ENCODE measurements at regions not wholly inside any gene's neighbourhood (a gene's known extent, or its start where the extent isn't known, plus 50 kb on each side); places are given as distances from the start of the nearest gene placed in this dataset.

DNA sequence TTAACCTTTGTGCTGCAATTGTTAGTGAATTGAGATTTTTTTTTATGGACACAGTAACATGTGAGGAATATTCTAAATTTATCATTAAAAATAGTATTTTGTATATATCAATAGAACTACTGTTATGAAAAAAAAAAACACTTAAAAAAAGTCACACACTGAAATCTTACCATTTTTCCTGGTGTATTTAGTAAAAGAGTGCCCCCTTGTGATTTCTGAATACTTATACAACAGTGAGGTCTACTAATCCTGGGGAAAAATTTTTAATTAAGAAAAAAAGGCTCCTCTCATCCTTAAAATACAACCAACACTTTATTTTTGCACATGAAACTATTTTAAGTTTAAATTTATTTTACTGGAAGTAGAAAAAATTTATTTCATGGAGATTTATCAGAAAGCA is 56.4 kb upstream of the SPOCK3 start:
- in situ Hi-C loops (cut with HindIII; ENCODE audit: low pct_unique_long_range_greater_than_20kb, low sequenced_read_pairs): no loop called here
- no peak for DNase-seq (ENCODE audit: low read depth)

DNA sequence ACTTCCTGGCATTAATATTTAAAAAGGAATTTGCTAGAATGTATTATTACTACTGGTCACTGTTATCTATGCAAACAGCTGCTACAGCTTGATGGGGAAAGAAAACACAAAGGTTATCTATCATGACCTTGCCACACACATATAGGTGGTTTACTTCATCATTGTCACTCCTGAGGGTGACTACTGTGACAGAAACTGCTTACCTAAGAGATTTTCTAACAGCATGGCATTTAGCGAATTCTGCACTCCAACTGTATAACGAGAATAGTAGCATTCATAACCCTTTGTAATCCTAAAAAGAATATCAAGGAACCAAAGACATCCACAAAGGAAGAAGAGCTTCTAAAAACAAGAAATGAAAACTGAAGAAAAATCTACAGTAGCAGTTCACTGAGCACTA is 74.6 kb upstream of the SPOCK3 start:
- DNase-seq (ENCODE audit: low read depth): no peak
- in situ Hi-C loops (cut with HindIII; ENCODE audit: low pct_unique_long_range_greater_than_20kb, low sequenced_read_pairs): no loop called here

DNA sequence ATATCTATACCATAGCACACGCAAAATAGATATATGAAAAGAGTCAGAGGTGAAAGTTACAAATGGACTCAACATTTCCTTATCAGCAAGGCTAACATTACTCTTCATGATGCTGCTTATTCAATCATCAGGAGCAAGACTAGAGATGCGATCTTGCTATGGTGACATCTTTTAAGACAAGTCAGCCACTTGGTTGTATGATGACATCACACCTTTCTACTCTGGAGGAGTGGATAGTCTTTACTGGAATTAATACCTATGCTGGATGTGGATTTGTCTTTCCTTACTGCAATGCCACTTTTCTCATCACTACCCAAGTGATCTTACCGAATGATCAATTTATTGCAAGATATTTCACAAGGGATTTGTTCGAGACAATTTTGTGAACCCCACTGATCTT is 87.0 kb upstream of the SPOCK3 start:
- in situ Hi-C loops (cut with HindIII; ENCODE audit: low pct_unique_long_range_greater_than_20kb, low sequenced_read_pairs): no loop called here
- no peak for DNase-seq (ENCODE audit: low read depth)

DNA sequence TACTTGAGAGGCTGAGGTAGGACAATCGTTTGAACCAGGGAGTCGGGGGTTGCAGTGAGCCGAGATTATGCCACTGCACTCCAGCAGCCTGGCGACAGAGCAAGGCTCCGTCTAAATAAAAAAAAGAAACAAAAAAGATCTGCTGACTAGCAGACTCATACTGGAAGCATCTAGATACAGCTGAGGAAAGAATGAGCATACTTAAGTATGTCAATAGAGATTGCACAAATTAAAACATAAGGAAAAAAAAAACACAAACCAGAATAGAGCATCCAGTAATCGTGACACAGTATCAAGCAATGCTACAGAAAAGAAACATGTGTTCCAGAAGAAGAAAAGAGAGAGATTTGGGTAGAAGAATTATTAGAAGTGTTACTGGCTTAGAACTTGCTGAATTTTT is 105.5 kb upstream of the SPOCK3 start:
- DNase-seq (ENCODE audit: low read depth): no peak
- in situ Hi-C loops (cut with HindIII; ENCODE audit: low pct_unique_long_range_greater_than_20kb, low sequenced_read_pairs): no loop called here

DNA sequence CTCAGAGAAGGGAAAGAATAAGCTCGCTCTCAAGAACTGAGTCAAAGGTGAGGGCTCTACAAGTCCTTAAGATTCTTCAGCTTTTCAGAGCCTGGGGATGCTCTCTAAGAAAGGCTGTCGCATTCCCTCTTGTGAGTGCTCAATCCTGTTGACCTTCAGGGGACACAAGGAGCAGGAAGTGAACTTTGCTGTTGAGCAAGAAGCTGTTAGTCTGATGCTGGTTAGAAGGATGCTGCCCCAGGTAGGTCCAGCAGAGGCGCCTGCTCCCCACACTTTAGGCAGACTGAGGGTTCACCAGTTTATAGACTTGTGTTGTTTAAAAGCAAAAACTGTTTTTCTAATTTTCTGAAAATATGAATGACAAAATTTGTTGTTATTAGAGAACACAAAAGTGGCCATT is 125.4 kb upstream of the SPOCK3 start:
- no peak for DNase-seq (ENCODE audit: low read depth)
- in situ Hi-C loops (cut with HindIII; ENCODE audit: low pct_unique_long_range_greater_than_20kb, low sequenced_read_pairs): no loop called here

DNA sequence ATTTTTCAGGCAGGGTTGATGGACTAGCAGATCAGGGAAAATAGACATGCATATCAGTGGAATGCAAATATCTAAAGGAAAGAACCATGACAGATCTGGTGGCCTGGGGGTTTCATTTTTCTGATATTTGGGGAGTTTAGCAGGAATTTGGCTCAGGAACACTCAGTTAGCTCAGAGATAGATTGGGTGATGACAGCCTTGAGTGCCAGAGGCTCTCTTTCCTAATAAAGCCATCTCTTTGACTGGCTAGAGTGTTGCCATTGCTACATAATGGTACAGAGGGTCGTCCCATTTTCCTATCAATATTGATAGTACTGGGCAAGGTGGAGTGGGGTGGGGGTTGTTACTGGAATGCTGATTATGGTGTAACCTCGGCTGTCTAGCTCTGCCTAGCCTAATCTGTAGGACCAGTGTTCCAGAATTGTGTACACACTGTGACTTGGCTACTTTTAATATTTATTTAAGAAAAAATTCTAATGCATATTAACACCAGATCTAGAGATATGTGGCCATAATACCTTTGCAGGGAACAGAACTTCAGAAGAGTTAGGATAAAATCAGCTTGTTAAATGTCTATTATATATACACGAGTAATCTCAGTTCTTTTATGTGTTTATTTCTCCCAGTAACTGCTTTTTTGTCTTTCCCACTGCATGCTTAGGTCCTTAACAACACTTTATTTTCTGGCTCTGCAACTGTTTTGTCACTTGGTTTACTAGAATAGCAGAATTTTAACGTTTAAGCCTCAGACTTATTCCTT is 145.0 kb upstream of the SPOCK3 start:
- in situ Hi-C loops (cut with HindIII; ENCODE audit: low pct_unique_long_range_greater_than_20kb, low sequenced_read_pairs): no loop called here
- no peak for DNase-seq (ENCODE audit: low read depth)

DNA sequence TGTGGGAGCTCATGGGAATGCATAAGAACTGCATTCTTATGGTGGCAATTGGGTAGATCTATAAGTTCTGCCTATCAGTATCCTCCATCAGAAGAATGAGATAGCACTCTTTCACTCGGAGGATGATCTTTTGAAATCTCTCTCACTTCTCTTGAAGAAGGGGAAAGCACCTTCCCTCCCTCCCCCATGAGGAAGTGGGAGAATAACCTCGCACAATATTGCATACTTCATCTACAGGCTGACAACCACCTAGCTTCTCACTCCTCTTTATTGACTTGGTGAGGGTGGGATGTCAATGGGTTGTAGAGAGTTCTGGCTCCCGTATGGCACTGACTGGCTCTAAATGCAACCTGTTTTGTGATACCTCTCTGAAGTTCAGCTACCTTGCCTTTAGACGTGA is 146.7 kb upstream of the SPOCK3 start:
- DNase-seq (ENCODE audit: low read depth): no peak
- in situ Hi-C loops (cut with HindIII; ENCODE audit: low pct_unique_long_range_greater_than_20kb, low sequenced_read_pairs): no loop called here

DNA sequence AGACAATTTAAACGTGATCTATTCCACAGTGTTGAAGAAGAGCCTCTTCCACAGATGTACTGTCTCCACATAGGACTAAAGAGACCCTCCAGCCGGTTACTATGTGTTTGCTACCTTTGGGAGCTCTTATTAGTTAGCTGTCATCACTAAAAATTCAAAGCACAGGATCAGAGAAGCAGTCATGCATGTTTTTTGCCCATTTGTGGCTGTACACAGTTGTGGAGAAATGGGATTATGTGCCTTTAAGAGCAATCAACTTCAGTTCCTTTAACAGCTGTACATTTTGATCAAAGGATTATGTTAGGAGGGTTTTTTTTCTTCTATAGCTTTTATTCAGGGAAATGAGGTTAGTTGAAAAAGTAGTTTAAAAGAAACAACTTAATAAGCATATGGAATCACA is 149.0 kb upstream of the SPOCK3 start:
- in situ Hi-C loops (cut with HindIII; ENCODE audit: low pct_unique_long_range_greater_than_20kb, low sequenced_read_pairs): no loop called here
- DNase-seq (ENCODE audit: low read depth): no peak

DNA sequence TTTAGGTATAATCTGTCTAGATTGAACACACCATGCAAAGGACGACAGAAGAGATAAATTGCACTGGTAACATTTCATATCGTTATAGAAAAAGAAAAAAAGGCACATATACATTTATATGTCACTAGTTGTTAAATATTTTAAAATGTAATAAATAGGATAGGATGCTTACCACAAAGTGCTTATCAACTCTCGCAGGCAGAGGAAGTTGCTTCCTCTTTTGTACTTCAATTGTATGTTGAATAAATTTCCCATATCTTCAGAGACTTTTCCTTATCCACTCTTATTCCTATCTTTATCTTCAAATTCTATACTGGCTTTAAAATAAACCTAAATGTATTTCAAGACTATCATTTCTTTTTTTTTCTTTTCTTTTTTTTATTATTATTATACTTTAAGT is 163.3 kb upstream of the SPOCK3 start:
- in situ Hi-C loops (cut with HindIII; ENCODE audit: low pct_unique_long_range_greater_than_20kb, low sequenced_read_pairs): no loop called here
- no peak for DNase-seq (ENCODE audit: low read depth)

DNA sequence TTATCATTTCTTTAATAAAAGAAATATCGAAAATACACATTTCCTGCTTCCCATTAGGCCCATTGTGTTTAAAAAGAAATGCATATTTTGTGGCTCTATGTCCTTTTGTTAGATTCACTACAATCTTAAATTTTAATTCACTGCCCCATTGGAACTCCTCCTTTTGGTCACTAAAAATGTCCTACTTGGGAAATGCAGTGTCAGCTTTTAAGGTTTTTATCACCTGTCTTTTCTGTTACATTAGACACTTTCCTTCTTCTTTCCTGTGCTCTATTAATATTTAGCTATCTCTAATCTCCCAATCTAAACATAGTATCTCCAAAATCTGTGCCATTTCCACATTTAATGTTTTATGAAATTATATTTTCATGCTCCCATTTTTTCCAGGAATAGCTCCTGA is 164.9 kb upstream of the SPOCK3 start:
- in situ Hi-C loops (cut with HindIII; ENCODE audit: low pct_unique_long_range_greater_than_20kb, low sequenced_read_pairs): no loop called here
- no peak for DNase-seq (ENCODE audit: low read depth)

DNA sequence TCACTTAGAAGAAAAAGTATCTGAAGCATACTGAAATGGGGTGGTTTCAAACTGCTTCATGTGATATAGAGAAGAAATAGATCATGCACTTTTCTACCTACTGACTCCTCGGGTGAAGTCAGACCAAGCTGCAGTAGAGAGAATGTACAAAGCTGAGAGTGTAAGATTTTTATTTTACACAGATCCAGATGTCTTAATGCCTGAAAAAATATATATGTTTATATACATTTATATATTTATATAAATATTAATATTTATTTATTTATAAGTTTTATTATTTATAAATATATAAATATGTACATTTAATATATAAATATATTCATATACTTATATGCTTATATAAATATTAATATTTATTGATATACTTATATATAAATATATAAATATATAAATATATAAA is 171.9 kb upstream of the SPOCK3 start:
- no peak for DNase-seq (ENCODE audit: low read depth)
- in situ Hi-C loops (cut with HindIII; ENCODE audit: low pct_unique_long_range_greater_than_20kb, low sequenced_read_pairs): no loop called here

DNA sequence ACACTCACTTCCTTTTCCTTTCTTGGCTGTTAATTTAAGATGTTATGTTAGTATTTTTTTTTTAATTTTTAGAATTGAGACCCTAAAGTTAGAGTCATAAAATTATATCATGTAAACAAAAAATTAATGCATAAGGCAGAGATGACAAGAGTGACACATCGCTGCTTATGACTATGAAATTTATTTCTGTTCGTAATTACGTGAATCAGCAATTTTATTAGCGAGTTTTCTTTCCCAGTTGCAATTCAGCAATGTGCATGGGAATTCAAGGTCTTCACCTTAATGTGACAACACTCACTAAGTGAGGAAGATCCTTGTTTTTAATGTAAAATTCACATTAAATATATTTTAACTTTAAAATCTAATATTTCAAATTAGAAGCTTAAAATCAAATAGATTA is 181.2 kb upstream of the SPOCK3 start:
- in situ Hi-C loops (cut with HindIII; ENCODE audit: low pct_unique_long_range_greater_than_20kb, low sequenced_read_pairs): no loop called here
- DNase-seq (ENCODE audit: low read depth): no peak

DNA sequence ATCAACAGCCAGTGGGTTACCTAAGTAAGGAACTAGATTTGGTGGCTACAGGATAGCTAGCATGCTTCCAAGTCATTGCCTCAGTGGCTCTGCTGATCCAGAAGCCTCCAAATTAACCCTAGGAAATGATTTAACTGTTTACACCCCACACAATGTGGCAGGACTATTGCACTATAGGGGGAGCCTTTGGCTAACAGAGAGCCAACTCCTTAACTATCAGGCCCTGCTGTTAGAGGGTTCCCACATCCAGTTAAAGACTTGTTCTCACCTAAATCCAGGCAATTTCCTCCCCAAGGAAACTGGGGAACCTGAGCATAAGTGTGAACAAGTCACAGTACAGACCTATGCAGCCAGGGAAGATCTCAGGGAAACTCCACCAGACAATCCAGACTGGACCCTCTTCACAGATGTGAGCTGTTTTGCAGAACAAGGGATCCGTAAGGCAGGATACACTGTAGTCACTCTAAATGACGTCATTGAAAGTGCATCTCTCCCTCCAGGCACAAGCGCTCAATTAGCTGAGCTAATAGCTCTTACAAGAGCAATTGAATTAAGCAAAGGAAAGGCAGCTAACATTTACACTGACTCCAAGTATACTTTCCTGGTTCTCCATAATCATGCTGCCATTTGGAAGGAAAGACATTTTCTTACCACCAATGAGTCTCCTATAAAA is 185.3 kb upstream of the SPOCK3 start:
- in situ Hi-C loops (cut with HindIII; ENCODE audit: low pct_unique_long_range_greater_than_20kb, low sequenced_read_pairs): no loop called here
- no peak for DNase-seq (ENCODE audit: low read depth)

DNA sequence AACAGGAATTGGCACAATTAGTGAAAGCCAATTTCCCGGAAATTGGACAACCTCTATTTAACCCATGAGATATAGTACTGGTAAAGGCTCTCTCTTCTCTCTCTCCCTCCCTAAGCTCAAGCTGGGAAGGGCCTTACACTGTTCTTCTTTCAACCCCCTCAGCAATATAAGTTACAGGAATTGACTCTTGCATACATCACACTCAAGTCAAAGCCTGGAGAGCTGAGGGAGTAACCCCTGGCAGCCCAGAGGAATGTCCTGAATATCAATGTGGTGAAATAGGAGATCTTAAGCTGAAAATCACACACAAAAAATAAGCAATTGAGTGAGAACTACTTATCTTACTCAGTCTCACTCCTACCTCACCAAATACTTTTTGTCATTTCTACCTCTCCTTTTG is 186.9 kb upstream of the SPOCK3 start:
- DNase-seq (ENCODE audit: low read depth): no peak
- in situ Hi-C loops (cut with HindIII; ENCODE audit: low pct_unique_long_range_greater_than_20kb, low sequenced_read_pairs): no loop called here

DNA sequence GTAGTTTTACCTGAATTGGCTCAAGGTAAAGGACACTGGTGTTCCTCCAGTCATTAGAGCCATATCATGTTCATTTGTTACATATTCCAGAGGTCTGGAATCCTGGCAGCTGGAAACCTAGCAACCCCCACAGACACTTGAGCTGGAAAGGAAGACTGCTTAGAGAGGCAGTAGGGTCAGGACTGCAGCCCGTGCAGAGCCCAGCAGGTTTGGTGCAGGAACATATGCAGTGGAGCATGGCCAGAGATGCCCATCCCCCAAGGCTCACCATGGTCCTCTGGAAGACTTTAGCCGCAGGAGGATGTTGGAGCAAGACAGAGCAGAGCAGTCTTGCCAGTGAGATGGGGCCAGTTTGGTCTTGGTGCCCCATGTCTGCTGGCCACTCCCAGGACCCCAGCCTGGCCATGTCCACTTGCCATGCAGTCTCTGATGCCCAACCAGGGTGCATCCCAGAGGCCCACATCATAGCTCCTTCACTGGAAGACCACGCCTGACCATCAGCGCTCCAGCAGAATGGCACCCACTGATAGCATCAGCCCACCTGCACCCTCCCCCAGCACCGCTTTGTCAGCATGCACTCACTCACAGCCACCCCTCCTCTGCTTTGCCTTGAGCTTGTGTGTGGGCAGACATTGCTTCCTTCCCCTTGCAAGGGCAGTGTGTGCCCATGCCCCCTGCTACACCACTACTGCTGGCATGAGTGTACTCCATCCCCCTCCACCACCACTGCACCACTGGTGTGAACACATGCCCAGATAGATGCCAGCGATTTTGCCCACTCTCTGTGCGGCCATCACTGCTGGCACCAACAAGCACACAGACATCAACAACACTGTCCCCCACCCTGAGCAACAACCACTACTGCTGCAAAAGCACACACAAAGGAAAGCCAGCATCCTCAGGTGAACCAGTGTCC is 190.3 kb upstream of the SPOCK3 start:
- in situ Hi-C loops (cut with HindIII; ENCODE audit: low pct_unique_long_range_greater_than_20kb, low sequenced_read_pairs): no loop called here
- DNase-seq (ENCODE audit: low read depth): no peak

DNA sequence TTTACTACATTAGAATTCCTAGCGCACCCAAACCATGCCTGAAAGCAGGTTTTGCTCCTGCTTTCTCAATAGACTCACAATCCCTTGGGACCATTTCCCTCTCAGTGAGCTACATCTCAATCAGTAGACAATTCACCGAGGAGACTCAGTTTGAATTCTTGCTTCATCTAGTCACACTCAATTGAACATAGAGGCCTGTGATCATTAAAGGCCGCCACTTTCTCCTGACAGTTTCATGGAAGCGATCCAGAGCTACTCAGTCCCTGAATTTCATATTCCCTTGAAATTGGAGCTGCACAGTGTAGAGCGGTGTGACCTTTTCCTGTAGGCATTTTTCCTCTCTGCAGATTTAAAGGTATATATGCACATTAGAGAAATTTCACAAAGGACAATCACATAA is 193.9 kb upstream of the SPOCK3 start:
- in situ Hi-C loops (cut with HindIII; ENCODE audit: low pct_unique_long_range_greater_than_20kb, low sequenced_read_pairs): no loop called here
- DNase-seq (ENCODE audit: low read depth): no peak

DNA sequence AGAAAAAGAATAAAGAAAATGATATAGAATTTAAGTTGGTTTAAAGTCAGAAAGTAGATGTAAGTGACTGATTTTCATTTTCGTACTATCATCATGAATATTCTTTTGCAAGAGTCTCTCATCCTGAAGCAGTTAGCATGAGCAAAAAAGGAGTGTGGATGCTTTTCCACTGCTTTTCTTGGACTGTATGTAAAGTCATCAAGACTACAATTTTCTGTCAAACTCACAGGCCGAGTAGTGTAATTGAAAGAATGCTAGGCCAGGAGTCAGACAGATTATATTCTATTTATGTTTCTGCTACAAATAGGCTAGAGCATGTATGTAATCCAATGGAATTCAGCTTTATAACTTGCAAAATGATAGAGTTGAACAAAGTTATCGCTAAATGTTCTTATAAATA is 197.1 kb upstream of the SPOCK3 start:
- no peak for DNase-seq (ENCODE audit: low read depth)
- in situ Hi-C loops (cut with HindIII; ENCODE audit: low pct_unique_long_range_greater_than_20kb, low sequenced_read_pairs): no loop called here

DNA sequence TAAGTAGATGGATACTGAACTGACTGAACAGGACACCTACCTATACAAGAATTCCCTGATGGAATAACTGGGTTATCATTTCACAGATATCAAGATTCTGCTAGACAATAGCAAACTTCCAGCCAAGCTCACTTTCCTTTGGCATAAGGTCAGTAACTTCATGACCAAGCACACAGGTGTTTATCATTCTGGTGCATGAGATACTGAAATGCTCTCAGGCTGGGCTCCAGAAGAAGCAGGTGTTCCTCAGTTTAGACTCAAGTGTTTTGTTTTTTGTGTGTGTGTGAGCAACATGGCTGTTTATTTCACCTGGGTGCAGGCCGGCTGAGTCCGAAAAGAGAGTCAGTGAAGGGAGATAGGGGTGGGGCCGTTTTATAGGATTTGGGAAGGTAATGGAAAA is 201.5 kb upstream of the SPOCK3 start:
- no peak for DNase-seq (ENCODE audit: low read depth)
- in situ Hi-C loops (cut with HindIII; ENCODE audit: low pct_unique_long_range_greater_than_20kb, low sequenced_read_pairs): no loop called here

DNA sequence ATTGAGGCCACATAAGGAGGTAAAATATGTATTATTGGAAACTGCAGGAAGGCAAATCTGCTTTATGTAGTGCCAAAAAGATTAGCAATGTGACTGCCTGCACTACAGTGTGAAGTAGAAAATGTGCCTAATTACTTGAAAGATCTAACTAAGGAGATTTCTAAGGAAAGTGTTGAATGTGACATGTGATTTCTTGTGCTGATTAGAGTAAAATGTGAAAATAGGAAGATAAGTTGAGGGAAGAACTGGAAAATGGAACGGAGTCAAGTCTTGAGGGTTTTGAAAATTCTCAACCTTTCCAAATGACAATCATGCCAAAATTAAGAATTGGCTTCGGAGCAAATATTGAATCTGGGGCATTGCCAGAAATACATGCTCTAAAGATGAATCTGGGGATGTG is 209.5 kb upstream of the SPOCK3 start:
- no peak for DNase-seq (ENCODE audit: low read depth)
- in situ Hi-C loops (cut with HindIII; ENCODE audit: low pct_unique_long_range_greater_than_20kb, low sequenced_read_pairs): no loop called here

Measured in Caki2 (cell line).